GM19455 (cell line): ENCODE measurements at regions not wholly inside any gene's neighbourhood (a gene's known extent, or its start where the extent isn't known, plus 50 kb on each side); places are given as distances from the start of the nearest gene placed in this dataset.

Source experiments
- ATAC-seq: cut with Tn5 transposase; IDR thresholded peaks from one replicate; pipeline ENCODE4 v1.9.1; 2021; ENCODE audit not compliant: unreplicated experiment

DNA sequence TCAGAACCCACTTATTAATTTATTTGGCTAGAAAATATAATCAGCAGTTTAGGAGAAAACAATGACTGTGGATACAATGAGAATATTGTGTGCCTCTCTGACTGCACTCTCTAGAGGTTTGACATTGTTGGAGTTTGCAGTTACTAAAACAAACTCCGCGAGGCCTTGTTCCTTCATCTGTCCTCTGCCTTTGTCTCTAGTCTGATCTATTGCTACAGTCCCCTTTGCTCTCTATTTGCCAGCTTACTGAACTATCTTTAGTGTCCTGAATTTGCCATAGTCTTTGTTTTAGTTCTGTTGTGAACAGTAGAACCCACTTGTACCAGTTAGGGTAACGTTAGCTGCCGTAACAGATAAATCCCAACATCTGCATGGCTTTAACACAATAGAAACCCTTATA lies 81.4 kb upstream of the RPS6KA3 start:
- no peak for ATAC-seq

DNA sequence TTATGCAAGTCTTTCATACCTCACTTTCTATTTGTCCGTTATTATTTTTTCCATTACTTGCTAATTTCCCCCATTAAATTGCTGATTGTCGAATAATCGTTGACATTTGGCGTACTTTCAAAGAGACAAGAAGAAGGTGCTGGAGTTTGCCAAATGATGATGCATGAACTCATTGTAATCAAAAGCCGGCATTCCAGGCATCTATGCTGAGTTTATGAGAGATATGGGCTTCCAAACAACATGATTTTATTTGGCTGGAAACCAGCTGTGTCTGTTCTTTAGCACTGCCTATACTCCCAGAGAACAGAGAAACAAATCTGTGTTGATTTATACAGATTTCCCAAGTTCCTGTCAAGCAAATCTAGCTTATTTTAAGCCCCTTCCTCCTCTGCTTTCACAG lies 80.8 kb upstream of the RPS6KA3 start:
- ATAC-seq = no peak

DNA sequence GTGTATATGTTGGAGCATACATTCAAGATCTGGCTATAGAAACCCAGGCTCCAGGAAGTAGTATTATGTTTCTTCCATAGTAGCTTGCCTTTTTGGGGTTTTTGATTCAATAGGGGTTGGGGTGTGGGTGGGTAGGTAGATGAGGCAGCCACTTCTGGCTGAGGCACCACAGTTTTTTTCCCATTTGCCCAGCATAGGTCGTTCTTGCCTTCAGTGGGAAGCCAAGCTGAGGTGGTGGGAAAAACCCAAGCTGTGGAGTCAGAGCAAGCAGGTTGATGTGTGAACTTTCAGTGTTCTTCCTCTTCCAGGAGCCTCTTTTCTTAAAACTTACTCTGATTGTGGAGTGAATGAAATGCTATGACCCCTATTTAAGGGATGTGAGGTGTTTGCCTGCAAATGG lies 67.0 kb upstream of the RPS6KA3 start:
- ATAC-seq = no peak

GRCh38 chrX:20330545-20330944 lies 63.8 kb upstream of the RPS6KA3 start:
- no peak for ATAC-seq

GRCh38 chrX:20329435-20329834 lies 62.7 kb upstream of the RPS6KA3 start:
- ATAC-seq = no peak

GRCh38 chrX:20325786-20326388 lies 59.2 kb upstream of the RPS6KA3 start:
- no peak for ATAC-seq

- ATAC-seq = no peak
Observed at GRCh38 chrX:20322887-20323286, 56.2 kb upstream of the RPS6KA3 start.

- peak; percentile 98 for ATAC-seq
Observed at GRCh38 chrX:20320461-20321159, 53.9 kb upstream of the RPS6KA3 start.

GRCh38 chrX:20319054-20319453 lies 52.3 kb upstream of the RPS6KA3 start:
- ATAC-seq = no peak

- no peak for ATAC-seq
Observed at GRCh38 chrX:20317873-20318272, 51.2 kb upstream of the RPS6KA3 start.
